ENCODE measurements at regions not wholly inside any gene's neighbourhood (a gene's known extent, or its start where the extent isn't known, plus 50 kb on each side); places are given as distances from the start of the nearest gene placed in this dataset.

DNA sequence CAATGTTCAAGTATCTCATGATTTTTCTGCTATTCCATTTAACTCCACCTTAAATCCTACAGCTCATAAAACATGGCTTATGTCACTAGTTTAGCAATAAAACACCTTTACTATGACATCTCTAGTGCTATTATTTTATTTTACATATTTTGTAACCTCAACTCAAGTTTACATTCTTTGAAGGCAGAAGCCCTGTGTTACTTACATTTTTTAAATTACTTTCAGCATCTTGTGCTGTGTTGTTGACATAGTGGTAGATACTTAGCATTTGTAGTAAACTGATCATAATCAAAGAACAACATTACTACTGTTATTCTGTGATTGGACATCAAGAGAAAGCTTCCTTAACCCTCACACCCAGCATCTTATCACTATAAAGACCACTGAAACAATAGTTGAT lies 216.1 kb downstream of the BMP4 start:
- Mint-ChIP-seq H3K27ac (no peak overlapping the region), H3K36me3 (ENCODE audit: low read depth) (no peaks in the 10 kb centered on the region), H3K9me3 (no peaks in the 10 kb centered on the region), H3K27me3 (ENCODE audit: low read depth, poor library complexity) (peaks cover 2% of the 10 kb centered on the region), H3K4me1 (peaks cover 18% of the 10 kb centered on the region), H3K4me3 (no peak overlapping the region)
- no peak for DNase-seq
- no peak for TF ChIP-seq CTCF (IDR thresholded peaks at IDR 0.05)

DNA sequence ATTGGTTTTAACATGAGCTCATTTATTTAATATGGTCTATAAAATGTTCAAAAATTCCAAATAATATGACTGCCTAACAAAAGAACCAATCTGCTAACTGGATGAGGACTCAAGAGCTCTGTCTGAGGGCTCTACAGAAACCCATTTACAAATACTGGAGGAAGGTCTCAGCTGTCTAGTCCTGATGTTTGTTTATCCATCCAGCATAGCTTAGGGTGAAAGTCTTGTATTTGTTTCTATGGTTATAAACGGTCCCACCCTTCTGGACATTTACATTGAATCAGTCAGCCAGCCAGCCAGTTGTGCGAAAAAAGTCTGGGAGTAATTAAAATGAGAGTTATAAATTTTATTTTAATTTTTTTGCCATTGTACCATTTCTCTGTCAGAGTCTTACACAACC lies 220.7 kb downstream of the BMP4 start:
- no peak overlapping the region for H3K4me3 Mint-ChIP-seq

GRCh38 chr14:53723221-53723620 lies 233.4 kb downstream of the BMP4 start:
- Mint-ChIP-seq H3K4me1 (no peaks in the 10 kb centered on the region), H3K4me3 (no peak overlapping the region), H3K9me3 (peaks cover 39% of the 10 kb centered on the region), H3K27ac (no peak overlapping the region), H3K36me3 (ENCODE audit: low read depth) (peaks cover 13% of the 10 kb centered on the region), H3K27me3 (ENCODE audit: low read depth, poor library complexity) (peaks cover 6% of the 10 kb centered on the region)
- DNase-seq, result no peak
- no peak for TF ChIP-seq CTCF (IDR thresholded peaks at IDR 0.05)

More for the DNA sequence above, 220.7 kb downstream of the BMP4 start:
- DNase-seq, result no peak
- no peaks in the 10 kb centered on the region for H3K36me3 Mint-ChIP-seq (ENCODE audit: low read depth)
- peaks cover 2% of the 10 kb centered on the region for H3K27me3 Mint-ChIP-seq (ENCODE audit: low read depth, poor library complexity)
- TF ChIP-seq CTCF (IDR thresholded peaks at IDR 0.05), result no peak
- H3K27ac Mint-ChIP-seq, result no peak overlapping the region
- H3K9me3 Mint-ChIP-seq, result peaks cover 6% of the 10 kb centered on the region
- H3K4me1 Mint-ChIP-seq, result no peaks in the 10 kb centered on the region

- Mint-ChIP-seq H3K4me3 (no peak overlapping the region), H3K9me3 (peaks cover 39% of the 10 kb centered on the region), H3K36me3 (ENCODE audit: low read depth) (peaks cover 13% of the 10 kb centered on the region), H3K27ac (no peak overlapping the region), H3K27me3 (ENCODE audit: low read depth, poor library complexity) (peaks cover 4% of the 10 kb centered on the region), H3K4me1 (peaks cover 9% of the 10 kb centered on the region)
- no peak for DNase-seq
- no peak for TF ChIP-seq CTCF (IDR thresholded peaks at IDR 0.05)
Observed at GRCh38 chr14:53719536-53719935, 237.1 kb downstream of the BMP4 start.

- no peak for DNase-seq
- peaks cover 23% of the 10 kb centered on the region for H3K9me3 Mint-ChIP-seq
- peaks cover 9% of the 10 kb centered on the region for H3K4me1 Mint-ChIP-seq
- H3K27ac Mint-ChIP-seq, result no peak overlapping the region
- H3K36me3 Mint-ChIP-seq (ENCODE audit: low read depth), result peaks cover 13% of the 10 kb centered on the region
- no peaks in the 10 kb centered on the region for H3K27me3 Mint-ChIP-seq (ENCODE audit: low read depth, poor library complexity)
- TF ChIP-seq CTCF (IDR thresholded peaks at IDR 0.05), result no peak
- H3K4me3 Mint-ChIP-seq, result no peak overlapping the region
Observed at GRCh38 chr14:53716578-53716977, 240.0 kb downstream of the BMP4 start.

DNA sequence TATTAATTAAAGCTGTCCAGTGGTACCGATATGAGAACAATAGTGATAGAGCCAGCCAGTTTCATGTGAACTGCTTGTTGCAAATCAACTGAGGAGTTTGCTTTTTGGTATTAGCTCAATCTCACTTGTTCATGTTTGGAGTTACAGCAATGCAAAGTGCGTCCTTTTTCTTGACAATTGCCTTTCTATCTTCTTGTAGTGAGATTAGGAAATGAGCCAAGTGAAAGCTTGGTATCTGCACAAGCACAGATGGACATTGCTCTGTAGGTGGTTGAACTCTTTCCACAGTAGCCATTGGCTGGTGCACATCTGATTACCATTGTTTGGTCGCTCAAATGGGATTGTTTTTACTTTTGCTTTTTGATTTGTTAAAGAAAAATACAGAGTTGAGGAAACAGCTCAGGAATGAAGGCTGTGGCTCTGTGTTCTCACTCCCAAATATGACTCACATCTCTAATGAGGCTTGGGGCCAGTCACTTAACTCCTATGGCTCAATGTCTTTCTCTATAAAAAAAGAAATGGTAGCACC lies 241.4 kb downstream of the BMP4 start:
- H3K36me3 Mint-ChIP-seq (ENCODE audit: low read depth), result peaks cover 7% of the 10 kb centered on the region
- H3K9me3 Mint-ChIP-seq, result peaks cover 13% of the 10 kb centered on the region
- no peaks in the 10 kb centered on the region for H3K27me3 Mint-ChIP-seq (ENCODE audit: low read depth, poor library complexity)
- peaks cover 12% of the 10 kb centered on the region for H3K4me1 Mint-ChIP-seq
- TF ChIP-seq CTCF (IDR thresholded peaks at IDR 0.05), result no peak
- no peak for DNase-seq
- no peak overlapping the region for H3K27ac Mint-ChIP-seq
- no peak overlapping the region for H3K4me3 Mint-ChIP-seq
